ENCODE measurements at regions not wholly inside any gene's neighbourhood (a gene's known extent, or its start where the extent isn't known, plus 50 kb on each side); places are given as distances from the start of the nearest gene placed in this dataset.
"Not testable (repeated sequence)": the region's sequence is repeated elsewhere in the genome, so short reads cannot be mapped to it uniquely, and the experiment has no call there.

GRCh38 chr14:21894898-21895194, 221.2 kb upstream of the OR4E1 start:
- not testable (repeated sequence) for DNase-seq (ENCODE audit: low spot score)

DNA sequence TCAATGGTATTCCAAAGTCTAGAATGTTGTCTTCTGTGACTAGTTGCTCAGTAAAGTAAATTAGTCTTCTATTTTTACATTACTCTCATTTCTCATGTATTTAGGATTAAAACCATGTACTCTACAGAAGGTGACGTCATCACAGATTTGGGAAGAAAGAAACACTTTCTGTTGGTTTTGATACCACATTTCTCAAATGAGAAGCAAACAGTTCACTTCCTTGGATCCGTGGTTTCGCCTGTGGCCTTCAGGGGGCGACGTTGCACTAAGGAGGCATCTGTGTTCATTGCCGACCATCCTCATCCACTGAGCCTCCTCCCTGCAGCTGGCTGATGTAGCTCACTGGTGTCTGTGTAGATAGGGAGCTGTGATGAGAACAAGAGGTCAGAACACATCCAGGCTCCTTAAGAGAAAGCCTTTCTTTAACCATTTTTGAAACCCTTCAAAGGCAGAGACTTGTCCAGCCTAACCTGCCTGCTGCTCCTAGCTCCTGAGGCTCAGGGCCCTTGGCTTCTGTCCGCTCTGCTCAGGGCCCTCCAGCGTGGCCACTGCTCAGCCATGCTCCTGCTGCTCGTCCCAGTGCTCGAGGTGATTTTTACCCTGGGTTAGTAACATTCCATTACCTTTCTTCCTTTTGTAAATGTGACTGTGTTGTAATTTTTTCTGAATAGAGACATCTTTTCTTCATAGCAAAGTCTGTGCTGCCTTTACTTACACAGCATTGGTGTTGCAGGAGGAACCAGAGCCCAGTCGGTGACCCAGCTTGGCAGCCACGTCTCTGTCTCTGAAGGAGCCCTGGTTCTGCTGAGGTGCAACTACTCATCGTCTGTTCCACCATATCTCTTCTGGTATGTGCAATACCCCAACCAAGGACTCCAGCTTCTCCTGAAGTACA, 220.6 kb upstream of the OR4E1 start:
- no peak for DNase-seq (ENCODE audit: low spot score)

DNA sequence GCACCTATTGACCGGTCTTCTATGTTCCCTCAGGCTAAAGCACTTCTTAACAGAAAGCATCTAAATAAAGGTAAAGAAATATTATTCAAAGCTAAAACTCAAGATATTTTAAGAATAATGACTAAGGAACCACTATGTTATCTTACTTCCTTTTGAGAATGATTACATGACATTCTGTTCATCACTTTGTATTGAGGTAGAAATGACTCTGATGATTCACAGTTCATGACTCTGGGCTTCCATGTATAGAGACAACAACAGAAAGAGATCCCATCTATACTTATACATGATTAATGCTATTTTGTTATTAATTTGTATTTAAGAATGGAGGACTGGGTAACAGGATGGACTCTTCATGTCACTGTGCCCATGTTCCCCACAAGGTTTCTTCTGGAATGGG, 218.3 kb upstream of the OR4E1 start:
- no peak for DNase-seq (ENCODE audit: low spot score)

DNA sequence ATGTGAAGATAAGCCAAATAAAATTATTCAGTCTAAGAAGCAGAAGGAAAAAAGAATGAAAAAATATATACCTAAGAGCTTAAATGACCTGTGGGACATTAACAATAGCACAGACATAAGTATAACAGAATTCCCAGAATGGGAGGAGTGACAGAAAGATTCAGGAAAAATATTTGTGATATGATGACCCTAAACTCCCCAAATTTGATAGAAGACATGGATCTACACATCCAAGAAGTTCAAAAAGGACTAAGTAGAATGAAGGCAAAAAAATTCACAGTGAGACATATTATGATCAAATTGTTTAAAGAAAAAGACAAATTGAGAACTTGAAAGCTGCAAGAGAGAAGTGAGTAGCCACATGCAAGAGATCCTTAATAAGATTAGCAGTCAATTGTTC, 211.4 kb upstream of the OR4E1 start:
- no peak for DNase-seq (ENCODE audit: low spot score)

GRCh38 chr14:21882226-21882625, 208.6 kb upstream of the OR4E1 start:
- no peak for DNase-seq (ENCODE audit: low spot score)

DNA sequence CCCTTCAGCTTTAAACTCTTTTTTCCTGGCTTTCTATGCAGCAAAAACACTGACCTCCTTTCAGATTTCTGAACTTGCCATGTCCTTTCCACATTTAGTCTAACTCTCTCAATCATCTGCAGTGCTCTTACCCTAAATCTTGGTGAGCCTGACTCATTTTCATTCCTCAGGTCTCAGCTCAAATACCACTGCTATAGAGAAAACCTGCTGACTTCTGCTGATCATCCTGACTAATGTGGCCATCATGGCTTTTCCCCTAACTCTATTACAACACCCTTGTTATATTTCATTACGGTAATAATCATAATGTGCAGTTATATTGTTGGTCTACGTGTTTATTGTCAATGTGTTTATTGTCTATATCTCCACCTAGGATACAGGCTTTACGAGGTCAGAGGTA, 207.3 kb upstream of the OR4E1 start:
- DNase-seq (ENCODE audit: low spot score): no peak

GRCh38 chr14:21875791-21876190, 202.2 kb upstream of the OR4E1 start:
- DNase-seq (ENCODE audit: low spot score): no peak

- no peak for DNase-seq (ENCODE audit: low spot score)
Measured at GRCh38 chr14:21874946-21875345, 201.3 kb upstream of the OR4E1 start.

- no peak for DNase-seq (ENCODE audit: low spot score)
Measured at GRCh38 chr14:21874167-21874566, 200.5 kb upstream of the OR4E1 start.

DNA sequence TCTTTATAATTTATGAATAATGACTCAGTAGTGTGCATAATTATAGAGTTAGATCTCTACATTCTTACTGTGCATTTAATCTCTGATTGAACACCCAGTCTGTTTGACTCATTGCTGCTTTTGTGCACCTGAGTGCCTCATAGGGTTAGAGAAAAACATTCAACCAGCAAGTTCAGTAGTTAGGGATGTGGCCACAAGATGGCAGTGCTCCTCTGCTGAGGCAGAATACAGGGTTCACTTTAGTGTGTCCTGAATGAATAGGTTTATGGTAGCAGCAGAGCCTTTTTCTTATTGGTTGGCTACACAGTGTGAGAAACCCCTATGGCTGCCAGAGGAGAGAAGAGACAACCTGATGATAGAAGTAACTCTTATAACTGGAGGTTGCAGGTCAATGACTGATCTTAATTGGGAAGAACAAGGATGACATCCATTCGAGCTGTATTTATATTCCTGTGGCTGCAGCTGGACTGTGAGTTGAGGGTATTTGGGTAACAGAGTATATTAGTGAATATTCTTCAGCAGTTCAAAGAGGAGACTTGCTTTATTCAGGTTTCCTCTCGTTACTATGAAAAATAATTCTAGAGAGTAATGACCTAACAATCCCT, 194.9 kb upstream of the OR4E1 start:
- DNase-seq (ENCODE audit: low spot score): no peak

- no peak for DNase-seq (ENCODE audit: low spot score)
Measured at GRCh38 chr14:21867541-21867940, 193.9 kb upstream of the OR4E1 start.

GRCh38 chr14:21866479-21866878, 192.9 kb upstream of the OR4E1 start:
- DNase-seq (ENCODE audit: low spot score): no peak

- DNase-seq (ENCODE audit: low spot score): no peak
Measured at GRCh38 chr14:21863289-21863688, 189.7 kb upstream of the OR4E1 start.

DNA sequence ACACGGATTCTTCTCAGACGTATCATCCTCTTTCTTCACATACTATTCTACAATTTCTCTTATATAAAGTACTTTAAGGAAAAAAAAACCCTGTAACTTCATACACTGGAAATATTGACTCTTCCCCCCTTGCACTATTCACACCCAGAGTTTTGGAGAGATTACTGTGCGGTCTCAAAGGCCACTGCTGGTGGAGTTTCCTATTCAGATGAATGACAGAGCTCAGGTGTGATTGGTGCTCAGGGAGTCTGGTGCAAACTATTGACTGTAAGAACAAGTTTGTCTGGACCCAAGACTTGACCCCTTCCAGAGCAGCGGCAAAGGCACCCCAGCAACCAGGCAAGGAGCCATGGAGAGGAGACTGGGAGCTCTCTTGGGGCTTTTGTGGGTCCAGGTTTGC, 187.5 kb upstream of the OR4E1 start:
- peak; percentile 1 for DNase-seq (ENCODE audit: low spot score)

DNA sequence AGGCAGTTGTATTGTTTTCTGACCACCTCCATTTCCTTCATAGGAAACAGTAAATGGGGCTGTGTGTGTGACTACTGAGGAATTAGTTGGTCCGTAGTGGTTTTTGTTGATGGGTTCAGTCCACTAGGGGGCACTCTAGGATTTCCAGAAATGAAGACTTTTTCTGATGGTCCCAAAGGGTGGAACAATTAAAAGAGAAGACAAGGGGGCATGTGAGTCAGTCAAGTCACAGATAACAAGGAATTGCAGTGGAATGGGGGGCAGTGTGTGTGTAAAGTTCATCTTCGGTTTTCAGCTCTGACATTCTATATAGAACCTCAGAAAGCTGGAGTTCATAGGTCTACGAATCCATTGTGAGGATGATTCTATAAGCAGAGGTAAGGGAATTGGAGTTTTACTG, 186.6 kb upstream of the OR4E1 start:
- DNase-seq (ENCODE audit: low spot score): no peak

DNA sequence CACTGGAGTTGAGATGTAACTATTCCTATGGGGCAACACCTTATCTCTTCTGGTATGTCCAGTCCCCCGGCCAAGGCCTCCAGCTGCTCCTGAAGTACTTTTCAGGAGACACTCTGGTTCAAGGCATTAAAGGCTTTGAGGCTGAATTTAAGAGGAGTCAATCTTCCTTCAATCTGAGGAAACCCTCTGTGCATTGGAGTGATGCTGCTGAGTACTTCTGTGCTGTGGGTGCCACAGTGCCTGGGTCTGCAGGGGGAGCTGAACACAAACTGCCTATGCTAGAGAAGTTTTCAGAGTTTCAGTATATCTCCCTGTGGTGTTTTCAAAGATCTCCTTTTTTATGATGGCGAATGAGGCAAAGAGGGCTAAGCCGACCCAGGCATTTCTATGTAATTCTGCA, 179.2 kb upstream of the OR4E1 start:
- DNase-seq (ENCODE audit: low spot score): no peak

DNA sequence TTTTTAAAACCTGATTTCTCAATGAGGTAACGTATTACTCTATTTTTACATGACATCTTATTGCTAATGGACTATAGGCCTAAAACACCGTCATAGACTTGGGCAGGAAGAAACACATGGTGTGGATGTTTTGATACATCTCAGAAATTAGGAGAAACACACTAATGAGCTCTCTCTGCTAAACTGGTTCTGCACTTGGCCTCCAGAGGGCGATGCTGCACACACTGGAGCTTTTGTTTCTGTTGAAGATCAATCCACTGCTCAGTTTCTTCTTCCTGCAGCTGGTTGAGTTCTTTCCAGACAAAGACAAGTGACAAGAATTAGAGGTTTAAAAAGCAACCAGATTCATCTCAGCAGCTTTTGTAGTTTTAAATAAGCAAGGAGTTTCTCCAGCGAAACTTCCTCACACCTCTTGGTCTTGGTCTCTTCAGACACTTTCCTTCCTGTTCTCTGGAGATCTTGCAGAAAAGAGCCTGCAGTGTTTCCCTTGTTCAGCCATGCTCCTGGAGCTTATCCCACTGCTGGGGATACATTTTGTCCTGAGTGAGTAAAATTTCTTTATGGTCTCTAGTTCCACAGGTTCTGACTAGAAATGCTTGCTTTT, 178.5 kb upstream of the OR4E1 start:
- no peak for DNase-seq (ENCODE audit: low spot score)

DNA sequence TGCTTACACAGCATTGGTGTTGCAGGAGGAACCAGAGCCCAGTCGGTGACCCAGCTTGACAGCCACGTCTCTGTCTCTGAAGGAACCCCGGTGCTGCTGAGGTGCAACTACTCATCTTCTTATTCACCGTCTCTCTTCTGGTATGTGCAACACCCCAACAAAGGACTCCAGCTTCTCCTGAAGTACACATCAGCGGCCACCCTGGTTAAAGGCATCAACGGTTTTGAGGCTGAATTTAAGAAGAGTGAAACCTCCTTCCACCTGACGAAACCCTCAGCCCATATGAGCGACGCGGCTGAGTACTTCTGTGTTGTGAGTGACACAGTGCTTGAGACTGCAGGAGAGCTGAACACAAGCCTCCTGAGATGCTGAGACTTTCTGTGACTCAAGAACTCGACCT, 173.3 kb upstream of the OR4E1 start:
- DNase-seq (ENCODE audit: low spot score): not testable (repeated sequence)

DNA sequence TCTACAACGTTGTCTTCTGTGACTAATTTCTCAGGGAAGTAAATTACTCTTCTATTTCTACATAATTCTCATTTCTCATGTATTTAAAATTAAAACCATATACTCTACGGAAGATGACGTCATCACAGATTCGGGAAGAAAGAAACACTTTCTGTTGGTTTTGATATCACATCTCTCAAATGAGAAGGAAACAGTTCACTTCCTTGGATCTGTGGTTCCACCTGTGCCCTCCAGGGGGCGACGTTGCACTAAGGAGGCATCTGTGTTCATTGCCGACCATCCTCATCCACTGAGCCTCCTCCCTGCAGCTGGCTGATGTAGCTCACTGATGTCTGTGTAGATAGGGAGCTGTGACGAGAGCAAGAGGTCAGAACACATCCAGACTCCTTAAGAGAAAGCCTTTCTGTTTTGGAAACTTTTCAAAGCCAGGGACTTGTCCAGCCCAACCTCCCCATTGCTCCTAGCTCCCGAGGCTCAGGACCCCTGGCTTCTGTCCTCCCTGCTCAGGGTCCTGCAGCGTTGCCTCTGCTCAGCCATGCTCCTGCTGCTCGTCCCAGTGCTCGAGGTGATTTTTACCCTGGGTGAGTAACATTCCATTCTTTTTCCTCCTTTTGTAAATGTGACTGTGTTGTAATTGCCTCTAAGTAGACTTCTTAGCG, 172.7 kb upstream of the OR4E1 start:
- no peak for DNase-seq (ENCODE audit: low spot score)

DNA sequence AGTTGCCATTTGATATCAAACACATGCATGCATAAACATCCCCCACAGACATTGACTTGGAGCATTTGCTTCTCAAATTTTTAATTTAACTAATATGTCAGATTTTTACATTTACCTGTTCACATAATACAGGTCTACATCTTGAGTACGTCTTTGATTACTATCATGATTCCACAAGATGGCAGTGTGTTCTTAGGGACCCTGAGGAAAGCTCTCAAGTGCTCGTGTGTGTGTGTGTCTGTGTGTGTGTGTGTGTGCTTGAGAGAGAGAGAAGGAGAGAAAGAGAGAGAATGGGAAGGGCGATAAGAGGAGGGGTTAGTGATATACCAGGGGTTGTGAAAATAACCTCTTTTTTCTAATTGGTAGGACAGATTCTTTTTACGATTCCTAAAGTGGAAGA, 167.1 kb upstream of the OR4E1 start:
- no peak for DNase-seq (ENCODE audit: low spot score)

GRCh38 chr14:21833836-21834235, 160.2 kb upstream of the OR4E1 start:
- DNase-seq (ENCODE audit: low spot score): no peak

DNA sequence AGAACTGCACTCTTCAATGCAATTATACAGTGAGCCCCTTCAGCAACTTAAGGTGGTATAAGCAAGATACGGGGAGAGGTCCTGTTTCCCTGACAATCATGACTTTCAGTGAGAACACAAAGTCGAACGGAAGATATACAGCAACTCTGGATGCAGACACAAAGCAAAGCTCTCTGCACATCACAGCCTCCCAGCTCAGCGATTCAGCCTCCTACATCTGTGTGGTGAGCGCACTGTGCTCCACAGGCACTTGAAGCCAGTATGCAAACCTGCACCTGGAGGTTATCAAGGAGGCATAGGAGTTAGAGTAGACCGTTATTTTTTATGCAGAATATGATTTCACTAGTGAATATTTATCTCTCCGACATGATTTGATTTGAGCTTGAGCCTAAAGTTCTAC, 152.2 kb upstream of the OR4E1 start:
- DNase-seq (ENCODE audit: low spot score): no peak

DNA sequence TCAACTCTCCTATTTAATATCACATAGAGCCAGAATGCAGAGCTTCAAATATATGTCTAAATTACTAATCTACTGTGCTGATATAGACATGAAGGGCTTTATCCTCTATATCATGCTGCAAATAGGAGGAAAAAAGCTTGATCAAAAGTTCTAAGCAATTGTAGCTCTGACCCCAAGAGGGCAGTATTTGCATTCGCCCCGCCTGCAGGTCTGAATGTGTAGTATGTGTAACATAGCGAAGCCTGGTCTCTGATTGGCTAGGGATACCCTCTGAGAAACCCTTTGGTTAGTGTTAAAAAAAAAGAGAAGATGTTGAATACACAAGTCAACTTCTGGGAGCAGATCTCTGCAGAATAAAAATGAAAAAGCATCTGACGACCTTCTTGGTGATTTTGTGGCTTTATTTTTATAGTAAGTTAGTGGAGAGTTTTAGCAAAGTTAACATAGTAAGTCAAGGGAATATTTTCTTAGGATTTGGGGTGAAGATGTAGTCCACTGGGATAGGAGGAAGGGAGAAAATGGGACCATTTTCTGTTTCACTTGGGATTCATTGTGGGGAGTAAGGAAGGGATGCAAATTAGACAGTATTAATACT, 151.6 kb upstream of the OR4E1 start:
- no peak for DNase-seq (ENCODE audit: low spot score)
